Endothelial cell of umbilical vein (primary cell): ENCODE measurements at regions not wholly inside any gene's neighbourhood (a gene's known extent, or its start where the extent isn't known, plus 50 kb on each side); places are given as distances from the start of the nearest gene placed in this dataset.
A peak's percentile ranks its signal among the peaks of the same experiment; 100 is the strongest.

ENCODE experiments used
- BruUV-seq: library from RNA; stranded (reverse); fragments of 400-500 nt; replicated peaks from 2 replicates; lab custom pipeline; 2021; lab: Mats Ljungman, UMichigan
- CTCF ChIA-PET: fragments of 300-600, 350-600 bp; sonication (Branson Sonifier 250); formaldehyde crosslinking; loops from one replicate; lab custom pipeline; 2021; ENCODE audit warnings: antibody characterized with exemption, inconsistent platforms; lab: Charles Lee
- POLR2A ChIA-PET: fragments of 300-600, 350-600 bp; sonication (Branson Sonifier 250); formaldehyde crosslinking; loops from one replicate; lab custom pipeline; 2021; ENCODE audit warnings: antibody characterized with exemption, inconsistent platforms; lab: Charles Lee
- DNase-seq: peaks from one replicate; pipeline ENCODE4 v3.0.0-alpha.2; 2011; ENCODE audit warnings: low read depth, low spot score
- FAIRE-seq: peaks from 2 replicates; lab custom pipeline; 2011; peaks lifted over from hg19 to GRCh38; lab: Jason Lieb, UNC
- H2AFZ ChIP-seq: 2 replicates; pipeline ENCODE4 v1.6.0; 2012; ENCODE audit warnings: low read depth, low read length, control low read depth, inconsistent platforms
- H3K27ac ChIP-seq: 2 replicates; pipeline ENCODE4 v1.5.1; 2011; ENCODE audit warnings: low read depth, mild to moderate bottlenecking, control low read depth, low read length, moderate library complexity; ENCODE audit not compliant: insufficient read depth
- H3K27me3 ChIP-seq, 2 experiments: 2 replicates each; pipeline versions ENCODE4 v1.6.0 to v1.6.1; 2011; ENCODE audit warnings: low read length in 2 of 2, mixed read lengths in 1 of 2; ENCODE audit not compliant: control insufficient read depth in 2 of 2, insufficient read depth in 2 of 2
- H3K36me3 ChIP-seq, 2 experiments: 2 replicates in 1 of 2; 3 replicates in 1 of 2; pipeline ENCODE4 v1.5.1; 2011; ENCODE audit warnings: low read length in 2 of 2, mild to moderate bottlenecking in 1 of 2, moderate library complexity in 1 of 2; ENCODE audit not compliant: control insufficient read depth in 2 of 2, insufficient read depth in 2 of 2; ENCODE audit errors: extremely low read depth in 1 of 2
- H3K4me1 ChIP-seq: 3 replicates; pipeline ENCODE4 v1.5.1; 2011; ENCODE audit warnings: mild to moderate bottlenecking, low read length; ENCODE audit not compliant: control insufficient read depth, insufficient read depth; ENCODE audit errors: extremely low read depth
- H3K4me2 ChIP-seq: 2 replicates; pipeline ENCODE4 v1.6.1; 2011; ENCODE audit warnings: low read length, control low read depth, mixed read lengths; ENCODE audit not compliant: insufficient read depth
- H3K4me3 ChIP-seq, 3 experiments: fragments of 200-600 bp in 1 of 3; sonication (generic), shearing (Covaris generic) in 1 of 3; replicated peaks in 1 of 3; 2 replicates each; pipeline ENCODE4 v1.5.1; 2011 to 2016; ENCODE audit warnings: control low read depth in 3 of 3, low read length in 3 of 3, mild to moderate bottlenecking in 2 of 3, inconsistent platforms in 1 of 3, low read depth in 1 of 3, moderate library complexity in 1 of 3; ENCODE audit not compliant: insufficient read depth in 1 of 3
- H3K79me2 ChIP-seq: 2 replicates; pipeline ENCODE4 v1.6.0; 2012; ENCODE audit warnings: low read length, inconsistent platforms; ENCODE audit not compliant: control insufficient read depth, insufficient read depth
- H3K9ac ChIP-seq: replicated peaks from 2 replicates; pipeline ENCODE3; 2011; ENCODE audit warnings: low read length, control low read depth; ENCODE audit not compliant: insufficient read depth; ENCODE audit errors: extremely low read depth
- H3K9me1 ChIP-seq: replicated peaks from 3 replicates; pipeline ENCODE4 v1.6.0; 2011; ENCODE audit warnings: mild to moderate bottlenecking, low read length; ENCODE audit not compliant: control insufficient read depth, insufficient read depth; ENCODE audit errors: extremely low read depth
- H3K9me3 ChIP-seq: replicated peaks from 2 replicates; pipeline ENCODE4 v1.5.1; 2012; ENCODE audit warnings: low read length, inconsistent platforms; ENCODE audit not compliant: control insufficient read depth, insufficient read depth
- H4K20me1 ChIP-seq: replicated peaks from 2 replicates; pipeline ENCODE3; 2011; ENCODE audit warnings: mild to moderate bottlenecking, low read length; ENCODE audit not compliant: control insufficient read depth, insufficient read depth; ENCODE audit errors: extremely low read depth
- CTCF ChIP-seq, 2 donors: IDR thresholded peaks; 1 replicate in 1 of 2; 2 replicates in 1 of 2; pipeline ENCODE4 v1.5.1; 2011; ENCODE audit warnings: low read length in 2 of 2, mild to moderate bottlenecking in 2 of 2, moderate library complexity in 2 of 2, control low read depth in 1 of 2, inconsistent platforms in 1 of 2, low read depth in 1 of 2; ENCODE audit not compliant: insufficient read depth in 1 of 2; ENCODE audit errors: extremely low read depth in 1 of 2
- EZH2 ChIP-seq: IDR thresholded peaks from 2 replicates; pipeline ENCODE4 v1.6.1; 2012; ENCODE audit warnings: borderline replicate concordance, low read depth, mild to moderate bottlenecking, moderate library complexity, low read length, inconsistent platforms; ENCODE audit not compliant: severe bottlenecking
- FOS ChIP-seq: IDR thresholded peaks from 2 replicates; pipeline ENCODE4 v1.6.1; 2011; ENCODE audit warnings: mild to moderate bottlenecking, low read length, moderate library complexity, borderline replicate concordance; ENCODE audit not compliant: insufficient read depth
- GATA2 ChIP-seq: IDR thresholded peaks from 2 replicates; pipeline ENCODE4 v1.7.0; 2011; ENCODE audit warnings: low read depth, mild to moderate bottlenecking, moderate library complexity, mixed read lengths, low read length; ENCODE audit not compliant: insufficient read length, insufficient read depth
- JUN ChIP-seq: IDR thresholded peaks from 2 replicates; pipeline ENCODE4 v1.6.1; 2011; ENCODE audit warnings: borderline replicate concordance, low read depth; ENCODE audit not compliant: insufficient read length, insufficient read depth
- MAX ChIP-seq: IDR thresholded peaks from 2 replicates; pipeline ENCODE4 v1.6.1; 2011; ENCODE audit not compliant: insufficient read depth, insufficient read length
- MYC ChIP-seq: IDR thresholded peaks from one replicate; pipeline ENCODE4 v1.6.1; 2011; ENCODE audit warnings: mild to moderate bottlenecking, low read depth, low read length
- POLR2A ChIP-seq: IDR thresholded peaks from 2 replicates; pipeline ENCODE4 v1.6.1; 2012; ENCODE audit warnings: low read depth, mild to moderate bottlenecking, control low read depth, low read length
- POLR2AphosphoS5 ChIP-seq: IDR thresholded peaks from 2 replicates; pipeline ENCODE4 v1.6.1; 2012; ENCODE audit warnings: low read depth, mild to moderate bottlenecking, control low read depth, low read length, moderate library complexity; ENCODE audit not compliant: insufficient read depth
- dilution Hi-C: fragments of 300-500 bp; cut with MboI; formaldehyde crosslinking; loops from one replicate; pipeline ENCODE4 v1.15.0; 2019; ENCODE audit warnings: low sequenced_read_pairs; ENCODE audit not compliant: extremely low pct_ligation_motif_present
- intact Hi-C: fragments of 100-400 bp; cut with micrococcal nuclease; formaldehyde crosslinking; loops from one replicate; pipeline ENCODE4 v1.10.0; 2022

GRCh38 chr1:214106375-214106774, 118.6 kb downstream of the PROX1 start:
- CTCF ChIA-PET, result interaction anchor here (2.0 kb wide), 1 partner anchor 17 kb away, joined by 16 read pairs; no protein-coding TSS in a partner anchor
- H3K36me3 ChIP-seq, result no peaks in the 10 kb centered on the region
- H3K27me3 ChIP-seq, result no peaks in the 10 kb centered on the region
- no peaks in the 10 kb centered on the region for H3K79me2 ChIP-seq
- no peak overlapping the region for H2AFZ ChIP-seq
- no peak for TF ChIP-seq MAX
- intact Hi-C loops, result loop anchor here (5.0 kb wide), 1 partner anchor 984 kb away; no protein-coding TSS in a partner anchor
- no peak overlapping the region for H3K9ac ChIP-seq
- DNase-seq (no peak), FAIRE-seq (no peak)
- no peaks in the 10 kb centered on the region for H4K20me1 ChIP-seq
- H3K4me3 ChIP-seq, result no peak overlapping the region
- no peaks in the 10 kb centered on the region for H3K9me1 ChIP-seq
- no peaks in the 10 kb centered on the region for H3K9me3 ChIP-seq
- H3K4me1 ChIP-seq, result peaks cover 28% of the 10 kb centered on the region
- dilution Hi-C loops, result no loop called here
- POLR2A ChIA-PET, result no interaction called here
- BruUV-seq, result no TSS peak
- no peak overlapping the region for H3K27ac ChIP-seq
- no peak overlapping the region for H3K4me2 ChIP-seq

- dilution Hi-C loops (no loop called here), intact Hi-C loops (loop anchor here (5.0 kb wide), 1 partner anchor 985 kb away; no protein-coding TSS in a partner anchor)
- no peak for TF ChIP-seq FOS
- no peak for TF ChIP-seq JUN
- TF ChIP-seq GATA2, result no peak
- TF ChIP-seq CTCF (IDR thresholded peaks at IDR 0.05; ENCODE audit: extremely low read depth in 1 of 2, insufficient read depth in 1 of 2, low read depth in 1 of 2, low read length in 2 of 2), result no peak
- no peak for TF ChIP-seq EZH2
- no peak for TF ChIP-seq POLR2AphosphoS5
- no peak for TF ChIP-seq POLR2A
- no peak for TF ChIP-seq MYC
- no peak for TF ChIP-seq MAX
- DNase-seq, result peak; percentile 63
- Histone ChIP-seq H3K4me1 (peaks cover 16% of the 10 kb centered on the region), H3K4me3 (peak overlapping the region; percentile 1 to 59 (median 13)), H2AFZ (peak overlapping the region; percentile 99), H3K4me2 (peak overlapping the region; percentile 86), H3K9me1 (no peaks in the 10 kb centered on the region), H3K27ac (peak overlapping the region; percentile 60), H4K20me1 (no peaks in the 10 kb centered on the region), H3K27me3 (no peaks in the 10 kb centered on the region), H3K36me3 (no peaks in the 10 kb centered on the region), H3K9ac (peak overlapping the region; percentile 63), H3K9me3 (no peaks in the 10 kb centered on the region), H3K79me2 (no peaks in the 10 kb centered on the region)
- ChIA-PET CTCF (interaction anchor here (0.6 to 2.1 kb wide), 6 partner anchors 9 to 130 kb away, joined by 3 to 16 read pairs (median 4); no protein-coding TSS in a partner anchor), POLR2A (interaction anchor here (1.3 kb wide), 1 partner anchor 120 kb away, joined by 3 read pairs; the partner anchor contains the start of gene PROX1)
- no TSS peak for BruUV-seq
- FAIRE-seq, result peak; percentile 84
Measured at GRCh38 chr1:214107322-214108096, 119.7 kb downstream of the PROX1 start.
